BE2C (cell line): ENCODE measurements at regions not wholly inside any gene's neighbourhood (a gene's known extent, or its start where the extent isn't known, plus 50 kb on each side); places are given as distances from the start of the nearest gene placed in this dataset.

Source experiments
- DNase-seq: peaks from one replicate; pipeline ENCODE4 v3.0.0-alpha.2; 2020
- H3K27me3 ChIP-seq: fragments of 250-450 bp; sonication (Bioruptor Pico); 2 replicates; pipeline ENCODE4 v1.5.1; 2020; ENCODE audit warnings: mild to moderate bottlenecking
- H3K36me3 ChIP-seq: fragments of 250-450 bp; sonication (Bioruptor Pico); 2 replicates; pipeline ENCODE4 v1.5.1; 2020; ENCODE audit warnings: mild to moderate bottlenecking
- H3K4me1 ChIP-seq: fragments of 250-450 bp; sonication (Bioruptor Pico); 2 replicates; pipeline ENCODE4 v1.5.1; 2020
- H3K4me3 ChIP-seq: 2 replicates; pipeline ENCODE4 v1.5.1; 2011; ENCODE audit warnings: low read depth, low read length
- H3K9me3 ChIP-seq: fragments of 250-450 bp; sonication (Bioruptor Pico); 2 replicates; pipeline ENCODE4 v1.5.1; 2020
- CTCF ChIP-seq: IDR thresholded peaks from 2 replicates; pipeline ENCODE4 v1.5.1; 2012; ENCODE audit warnings: mild to moderate bottlenecking, low read depth, low read length

GRCh38 chr4:122100508-122100907 lies 51.6 kb upstream of the BLTP1 start:
- DNase-seq = no peak
- TF ChIP-seq CTCF = no peak
- Histone ChIP-seq H3K4me3 (no peak overlapping the region), H3K27me3 (no peaks in the 10 kb centered on the region), H3K4me1 (no peaks in the 10 kb centered on the region), H3K9me3 (no peaks in the 10 kb centered on the region), H3K36me3 (no peaks in the 10 kb centered on the region)

- TF ChIP-seq CTCF = no peak
- Histone ChIP-seq H3K4me3 (no peak overlapping the region), H3K9me3 (no peaks in the 10 kb centered on the region), H3K36me3 (no peaks in the 10 kb centered on the region), H3K4me1 (no peaks in the 10 kb centered on the region), H3K27me3 (no peaks in the 10 kb centered on the region)
- DNase-seq = no peak
These were observed 52.2 kb upstream of the BLTP1 start for GRCh38 chr4:122099896-122100295.

GRCh38 chr4:122091836-122092405 lies 60.2 kb upstream of the BLTP1 start:
- Histone ChIP-seq H3K27me3 (no peaks in the 10 kb centered on the region), H3K9me3 (no peaks in the 10 kb centered on the region), H3K4me1 (no peaks in the 10 kb centered on the region), H3K4me3 (no peak overlapping the region), H3K36me3 (no peaks in the 10 kb centered on the region)
- no peak for TF ChIP-seq CTCF
- DNase-seq = no peak

- H3K9me3 ChIP-seq = no peaks in the 10 kb centered on the region
- DNase-seq = no peak
- H3K4me1 ChIP-seq = no peaks in the 10 kb centered on the region
- no peaks in the 10 kb centered on the region for H3K27me3 ChIP-seq
- no peak for TF ChIP-seq CTCF
- H3K36me3 ChIP-seq = no peaks in the 10 kb centered on the region
- H3K4me3 ChIP-seq = no peak overlapping the region
These were observed 60.7 kb upstream of the BLTP1 start for GRCh38 chr4:122091397-122091796.

GRCh38 chr4:122090989-122091388 lies 61.1 kb upstream of the BLTP1 start:
- H3K27me3 ChIP-seq = no peaks in the 10 kb centered on the region
- no peaks in the 10 kb centered on the region for H3K4me1 ChIP-seq
- no peaks in the 10 kb centered on the region for H3K36me3 ChIP-seq
- no peak for DNase-seq
- no peak overlapping the region for H3K4me3 ChIP-seq
- H3K9me3 ChIP-seq = no peaks in the 10 kb centered on the region
- TF ChIP-seq CTCF = no peak

GRCh38 chr4:122086338-122087065 lies 65.6 kb upstream of the BLTP1 start:
- H3K36me3 ChIP-seq = no peaks in the 10 kb centered on the region
- H3K9me3 ChIP-seq = no peaks in the 10 kb centered on the region
- no peak for TF ChIP-seq CTCF
- no peak overlapping the region for H3K4me3 ChIP-seq
- H3K27me3 ChIP-seq = no peaks in the 10 kb centered on the region
- no peak for DNase-seq
- H3K4me1 ChIP-seq = no peaks in the 10 kb centered on the region
